GM18511 (cell line): ENCODE measurements at regions not wholly inside any gene's neighbourhood (a gene's known extent, or its start where the extent isn't known, plus 50 kb on each side); places are given as distances from the start of the nearest gene placed in this dataset.
A peak's percentile ranks its signal among the peaks of the same experiment; 100 is the strongest.

ENCODE experiments used
- ATAC-seq: cut with Tn5 transposase; IDR thresholded peaks from one replicate; pipeline ENCODE4 v1.9.1; 2021; ENCODE audit warnings: mild to moderate bottlenecking, moderate library complexity; ENCODE audit not compliant: unreplicated experiment

DNA sequence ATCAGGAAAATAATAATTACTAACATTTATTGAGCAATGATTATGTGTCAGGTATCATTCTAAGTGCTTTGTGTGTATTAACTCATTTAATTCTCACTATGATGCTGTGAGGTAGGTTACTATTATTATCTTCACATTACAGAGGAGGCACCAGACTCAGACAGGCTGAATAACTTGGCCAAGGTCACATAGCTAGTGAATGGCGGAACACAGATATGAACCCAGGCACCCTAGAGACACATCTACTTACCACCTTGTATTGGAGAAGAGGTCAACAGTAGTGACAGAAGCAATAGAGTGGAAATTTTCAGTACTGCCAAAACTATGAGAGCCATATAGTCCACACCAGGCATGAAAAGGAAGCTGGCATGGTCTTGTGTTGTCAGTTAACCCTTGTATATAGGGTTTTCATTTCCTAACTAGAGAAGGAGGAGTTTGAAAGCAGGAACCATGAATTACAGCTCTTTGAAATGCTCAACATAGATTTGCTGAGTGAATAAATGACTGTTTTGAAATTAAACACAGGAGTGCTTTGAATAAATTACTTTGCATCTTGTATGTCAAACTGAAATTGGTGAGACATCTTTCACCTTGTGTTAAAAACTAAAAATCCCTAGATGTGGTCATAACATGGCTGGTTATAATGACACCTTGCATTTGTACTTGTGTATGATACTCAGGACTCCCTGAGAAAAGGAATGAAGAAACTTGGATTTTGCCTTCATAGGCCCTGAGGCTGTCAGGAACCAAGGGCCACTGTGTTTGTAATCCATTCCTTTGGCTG is 71.8 kb downstream of the RTL9 start:
- ATAC-seq: no peak

DNA sequence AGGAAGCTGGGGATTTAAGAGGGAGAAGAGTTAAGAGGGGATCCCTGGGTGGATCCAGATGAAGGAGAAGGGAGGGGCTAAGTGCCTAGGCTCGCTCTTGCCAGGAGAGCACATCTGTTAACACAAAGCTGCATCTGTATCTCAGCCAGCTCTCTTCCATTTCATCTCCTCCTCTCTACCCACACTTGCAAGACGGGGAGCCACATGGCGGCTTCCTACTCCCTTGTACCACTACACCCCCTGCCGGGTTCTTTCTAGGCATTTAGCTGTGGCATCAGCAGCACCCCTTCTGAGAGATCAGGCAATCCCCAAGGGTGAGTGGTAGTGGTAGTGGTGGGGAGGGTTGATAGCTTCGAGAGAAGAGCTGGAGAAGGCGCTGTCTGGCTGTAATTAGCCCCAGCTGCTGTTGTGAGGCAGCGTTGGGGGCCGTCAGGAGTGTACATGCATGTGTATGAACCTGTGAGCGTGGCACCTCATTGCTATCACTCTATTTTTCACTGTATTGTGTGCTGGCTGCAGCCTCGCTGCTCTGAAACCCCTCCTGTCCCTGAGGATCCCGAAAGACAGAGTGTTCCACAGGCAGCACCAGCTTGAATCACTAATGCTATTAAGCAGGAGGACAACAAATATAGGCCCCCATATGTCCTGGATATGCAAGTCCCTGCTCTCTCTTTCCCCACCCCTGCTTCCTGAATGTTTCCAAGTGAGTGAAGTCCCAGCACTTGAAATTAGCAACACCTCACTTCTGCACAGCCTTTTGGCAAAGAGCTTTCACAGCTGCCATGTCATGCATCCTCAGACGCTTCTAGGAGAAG is 73.7 kb downstream of the RTL9 start:
- ATAC-seq: no peak

- ATAC-seq: no peak
These were observed 74.2 kb downstream of the RTL9 start for GRCh38 chrX:110432906-110433215.

GRCh38 chrX:110435196-110435595 is 76.5 kb downstream of the RTL9 start:
- no peak for ATAC-seq

GRCh38 chrX:110436523-110436922 is 77.9 kb downstream of the RTL9 start:
- ATAC-seq: no peak

- ATAC-seq: no peak
These were observed 79.0 kb downstream of the RTL9 start for GRCh38 chrX:110437686-110438085.

- no peak for ATAC-seq
These were observed 81.6 kb downstream of the RTL9 start for GRCh38 chrX:110440016-110440805.

DNA sequence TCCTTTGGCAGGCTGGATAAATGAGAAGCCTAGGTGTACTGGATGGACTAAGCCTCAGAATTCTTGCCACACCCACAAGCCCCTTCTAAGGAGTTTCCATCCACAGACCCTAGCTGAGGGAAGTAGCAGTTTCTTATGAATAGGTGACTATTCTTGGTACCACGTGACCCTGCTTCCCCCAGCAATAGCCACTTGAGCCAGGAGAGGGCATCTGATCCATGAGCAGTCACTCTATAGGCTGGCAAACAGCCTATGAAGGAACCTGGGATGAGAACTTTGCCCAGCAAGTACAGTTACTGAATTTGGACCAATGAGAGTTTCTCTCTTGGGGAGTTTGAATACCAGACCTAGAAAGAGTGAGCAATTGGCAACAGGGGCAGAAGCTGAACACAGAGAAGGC is 84.0 kb downstream of the RTL9 start:
- peak; percentile 82 for ATAC-seq

DNA sequence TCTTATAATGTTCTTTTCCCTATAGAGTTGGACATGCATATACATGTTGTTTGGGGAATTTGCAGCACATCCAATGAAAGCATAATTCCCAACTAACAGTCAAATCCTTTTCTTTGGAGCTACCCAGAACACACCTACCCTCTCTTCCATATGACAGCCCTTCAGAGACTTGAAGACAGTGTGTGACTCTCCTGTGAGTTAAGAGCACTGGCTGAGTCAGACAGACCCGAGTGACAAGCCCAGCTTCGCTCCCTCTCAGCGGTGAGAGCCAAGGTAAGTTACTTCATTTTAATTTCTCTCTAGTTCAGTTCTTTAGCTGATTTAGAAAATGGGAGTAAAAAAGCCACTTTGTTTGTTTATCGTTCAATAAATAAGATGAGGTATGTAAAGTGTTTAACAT is 86.3 kb downstream of the RTL9 start:
- ATAC-seq: no peak

- ATAC-seq: no peak
These were observed 89.8 kb downstream of the RTL9 start for GRCh38 chrX:110448459-110448858.

DNA sequence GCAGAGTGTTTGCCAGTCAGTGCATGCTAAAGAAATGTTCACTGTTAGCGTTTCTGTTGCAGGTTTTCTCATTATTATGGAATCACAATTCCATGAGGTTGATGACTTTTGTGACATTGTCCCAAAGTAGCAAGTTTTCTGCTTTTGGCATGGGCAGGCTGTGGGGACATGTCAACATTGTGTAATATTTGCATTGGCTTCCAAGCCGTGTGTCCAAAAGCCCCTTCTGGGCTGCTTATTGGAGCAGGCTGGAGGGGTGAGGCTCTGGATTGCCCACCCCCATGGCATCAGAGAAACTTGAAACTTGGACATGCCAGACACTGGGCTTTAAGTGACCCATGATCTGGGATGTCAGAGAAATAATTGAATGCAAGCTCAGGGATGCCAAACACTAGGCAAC is 90.7 kb downstream of the RTL9 start:
- no peak for ATAC-seq

- ATAC-seq: peak; percentile 94
These were observed 91.4 kb downstream of the RTL9 start for GRCh38 chrX:110450050-110450449.

GRCh38 chrX:110454336-110454735 is 95.7 kb downstream of the RTL9 start:
- ATAC-seq: no peak

- no peak for ATAC-seq
These were observed 104.3 kb downstream of the RTL9 start for GRCh38 chrX:110462957-110463356.

GRCh38 chrX:110466790-110467189 is 108.1 kb downstream of the RTL9 start:
- no peak for ATAC-seq

GRCh38 chrX:110472265-110472664 is 113.6 kb downstream of the RTL9 start:
- no peak for ATAC-seq

DNA sequence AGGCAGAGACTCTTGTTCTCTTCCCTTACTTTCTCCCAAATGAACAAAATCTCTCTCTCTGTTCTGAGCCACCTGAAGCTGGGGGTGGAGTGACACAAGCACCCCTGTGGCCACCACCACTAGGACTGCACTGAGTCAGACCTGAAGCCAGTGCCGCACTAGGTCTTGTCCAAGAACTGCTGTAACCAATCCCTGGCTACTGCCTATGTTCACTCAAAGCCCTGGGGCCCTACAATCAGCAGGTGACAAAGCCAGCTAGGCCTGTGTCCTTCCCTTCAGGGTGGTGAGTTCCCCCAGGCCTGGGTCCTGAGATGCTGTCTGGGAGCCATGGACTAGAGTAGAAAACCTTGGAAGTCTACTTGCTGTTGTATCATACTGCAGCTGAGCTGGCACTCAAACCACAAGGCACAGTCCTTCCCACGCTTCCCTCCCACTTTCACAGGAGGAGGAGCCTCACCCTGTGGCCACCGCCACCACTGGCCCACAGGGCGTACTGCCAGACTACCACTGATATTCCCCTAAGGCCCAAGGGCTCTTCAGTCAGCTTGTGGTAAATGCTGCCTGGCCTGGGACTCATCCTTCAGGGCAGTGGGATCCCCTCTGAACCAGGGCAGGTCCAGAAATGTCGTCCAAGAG is 119.1 kb downstream of the RTL9 start:
- no peak for ATAC-seq

- ATAC-seq: no peak
These were observed 133.4 kb downstream of the RTL9 start for GRCh38 chrX:110491846-110492620.

DNA sequence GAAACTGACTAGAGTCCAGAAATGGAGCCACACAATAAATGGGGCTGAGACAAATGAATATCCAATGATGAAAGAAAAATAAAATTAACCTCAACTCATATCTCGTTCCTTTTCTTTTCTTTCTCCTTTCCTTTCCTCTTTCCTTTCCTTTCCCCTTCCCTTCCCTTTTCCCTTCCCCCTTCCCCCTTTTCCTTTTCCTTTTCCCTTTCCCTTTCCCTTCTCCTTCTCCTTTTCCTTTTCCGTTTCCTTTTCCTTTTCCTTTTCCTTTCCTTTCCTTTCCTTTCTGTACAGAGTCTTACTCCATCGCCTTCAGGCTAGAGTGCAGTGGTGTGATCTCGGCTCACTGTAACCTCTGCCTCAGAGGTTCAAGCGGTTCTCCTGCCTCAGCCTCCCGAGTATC is 146.3 kb downstream of the RTL9 start:
- no peak for ATAC-seq

DNA sequence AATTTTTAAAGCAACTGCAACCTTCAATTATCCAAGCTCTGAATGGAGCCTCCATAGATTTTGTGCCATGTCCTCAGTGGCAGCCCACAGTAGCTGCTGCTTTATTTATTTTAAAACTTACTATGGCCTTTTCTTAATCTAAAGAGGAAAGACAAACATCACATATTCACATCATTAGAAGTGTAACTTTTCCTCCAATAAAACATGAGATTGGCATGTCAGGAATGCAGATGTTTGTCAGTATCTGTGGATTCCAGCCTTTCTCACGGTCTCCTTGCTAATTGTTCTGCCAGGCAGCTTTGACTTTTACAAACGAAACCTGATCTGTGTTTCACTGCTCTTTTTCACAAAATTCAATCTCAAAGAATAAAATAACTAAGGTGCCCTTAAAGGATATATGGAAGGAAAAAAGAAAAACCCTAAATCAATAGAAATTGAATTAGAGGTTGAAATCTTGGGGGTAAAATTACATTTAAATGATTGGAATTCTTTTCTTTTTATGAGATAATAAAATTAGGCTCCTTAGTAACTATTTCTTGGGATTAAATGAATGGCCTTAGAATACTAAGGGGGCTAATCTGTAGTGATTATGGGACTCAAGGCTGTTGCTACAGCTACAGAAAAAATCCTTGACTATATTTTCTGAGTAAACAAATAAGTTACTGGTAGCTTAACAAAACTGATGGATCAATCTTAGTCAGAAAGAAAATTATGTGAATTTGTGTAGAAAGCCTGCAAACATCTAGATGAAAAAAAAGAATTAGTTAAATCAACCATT is 151.3 kb downstream of the RTL9 start:
- no peak for ATAC-seq
